ENCODE measurements at regions not wholly inside any gene's neighbourhood (a gene's known extent, or its start where the extent isn't known, plus 50 kb on each side); places are given as distances from the start of the nearest gene placed in this dataset.

DNA sequence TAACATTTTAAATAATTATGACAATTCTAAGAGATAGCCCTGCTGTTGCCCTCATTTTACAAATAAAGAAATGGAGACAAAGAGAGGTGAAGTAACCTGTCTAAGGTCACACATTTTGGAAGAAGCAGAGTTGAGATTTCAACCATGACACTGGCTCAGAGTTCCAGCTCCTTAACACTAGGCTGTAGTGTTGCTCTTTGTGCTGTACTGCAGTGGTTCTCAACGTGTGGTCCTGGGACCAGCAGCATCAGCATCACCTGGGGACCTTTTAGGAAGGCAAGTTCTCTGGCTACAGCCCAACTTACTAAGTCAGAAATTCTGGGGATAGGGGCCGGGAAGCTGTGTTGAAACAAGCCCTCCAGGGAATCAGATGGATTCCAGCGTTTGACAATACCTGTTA is 62.4 kb upstream of the FERMT1 start:
- Histone ChIP-seq H3K27me3 (ENCODE audit: control insufficient read depth, low read length) (peaks cover 3% of the 10 kb centered on the region; the same call in 1 of the 2 replicates), H3K4me1 (ENCODE audit: control insufficient read depth, low read length) (peaks cover 12% of the 10 kb centered on the region), H4K20me1 (ENCODE audit: control insufficient read depth, insufficient read depth, low read depth, low read length) (no peaks in the 10 kb centered on the region), H3K4me2 (ENCODE audit: low read length) (no peak overlapping the region), H3K36me3 (ENCODE audit: control insufficient read depth, low read length) (no peaks in the 10 kb centered on the region), H3K4me3 (ENCODE audit: low read length) (no peak overlapping the region), H3K79me2 (ENCODE audit: control insufficient read depth, low read length) (no peaks in the 10 kb centered on the region), H3K9me2 (replicated peaks; ENCODE audit: control insufficient read depth, low read length) (no peaks in the 10 kb centered on the region), H3K27ac (ENCODE audit: low read depth, low read length) (no peak overlapping the region), H3K9me3 (ENCODE audit: control insufficient read depth, insufficient read depth, low read length) (no peaks in the 10 kb centered on the region), H3F3A (ENCODE audit: control insufficient read depth, insufficient read depth) (no peaks in the 10 kb centered on the region)
- TF ChIP-seq, protein P1, sequence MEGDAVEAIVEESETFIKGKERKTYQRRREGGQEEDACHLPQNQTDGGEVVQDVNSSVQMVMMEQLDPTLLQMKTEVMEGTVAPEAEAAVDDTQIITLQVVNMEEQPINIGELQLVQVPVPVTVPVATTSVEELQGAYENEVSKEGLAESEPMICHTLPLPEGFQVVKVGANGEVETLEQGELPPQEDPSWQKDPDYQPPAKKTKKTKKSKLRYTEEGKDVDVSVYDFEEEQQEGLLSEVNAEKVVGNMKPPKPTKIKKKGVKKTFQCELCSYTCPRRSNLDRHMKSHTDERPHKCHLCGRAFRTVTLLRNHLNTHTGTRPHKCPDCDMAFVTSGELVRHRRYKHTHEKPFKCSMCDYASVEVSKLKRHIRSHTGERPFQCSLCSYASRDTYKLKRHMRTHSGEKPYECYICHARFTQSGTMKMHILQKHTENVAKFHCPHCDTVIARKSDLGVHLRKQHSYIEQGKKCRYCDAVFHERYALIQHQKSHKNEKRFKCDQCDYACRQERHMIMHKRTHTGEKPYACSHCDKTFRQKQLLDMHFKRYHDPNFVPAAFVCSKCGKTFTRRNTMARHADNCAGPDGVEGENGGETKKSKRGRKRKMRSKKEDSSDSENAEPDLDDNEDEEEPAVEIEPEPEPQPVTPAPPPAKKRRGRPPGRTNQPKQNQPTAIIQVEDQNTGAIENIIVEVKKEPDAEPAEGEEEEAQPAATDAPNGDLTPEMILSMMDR (IDR thresholded peaks at IDR 0.05; ENCODE audit: low read depth, low read length, poor library complexity, severe bottlenecking): no peak
- TF ChIP-seq EZH2phosphoT487 (IDR thresholded peaks at IDR 0.05; ENCODE audit: borderline replicate concordance, low read length): no peak

DNA sequence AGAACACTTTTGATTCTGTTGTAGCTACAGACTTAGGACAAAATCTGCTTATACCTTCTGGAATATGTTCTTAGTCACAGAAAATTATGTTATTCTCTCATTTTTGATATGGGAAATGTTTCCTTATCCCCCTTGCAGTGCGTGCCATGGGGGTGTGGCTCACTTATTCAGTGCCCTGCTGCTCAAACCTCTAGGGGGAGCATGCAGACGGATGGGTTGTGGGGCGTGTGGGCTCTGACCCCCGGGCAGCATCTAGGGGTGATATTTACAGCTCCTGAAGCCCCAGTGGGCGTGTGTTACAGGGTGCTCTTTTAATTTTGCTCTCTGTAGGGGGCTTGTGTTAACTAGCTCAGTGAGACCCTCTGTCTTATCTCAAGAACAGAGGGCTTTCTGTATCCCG is 61.3 kb upstream of the FERMT1 start:
- H3K4me1 ChIP-seq (ENCODE audit: control insufficient read depth, low read length): peaks cover 14% of the 10 kb centered on the region
- no peaks in the 10 kb centered on the region for H3F3A ChIP-seq (ENCODE audit: control insufficient read depth, insufficient read depth)
- TF ChIP-seq, protein P1 (IDR thresholded peaks at IDR 0.05; ENCODE audit: low read depth, low read length, poor library complexity, severe bottlenecking): peak; percentile 28
- TF ChIP-seq EZH2phosphoT487 (IDR thresholded peaks at IDR 0.05; ENCODE audit: borderline replicate concordance, low read length): no peak
- H3K36me3 ChIP-seq (ENCODE audit: control insufficient read depth, low read length): no peaks in the 10 kb centered on the region
- H3K4me2 ChIP-seq (ENCODE audit: low read length): no peak overlapping the region
- no peaks in the 10 kb centered on the region for H3K9me2 ChIP-seq (replicated peaks; ENCODE audit: control insufficient read depth, low read length)
- H3K27ac ChIP-seq (ENCODE audit: low read depth, low read length): no peak overlapping the region
- H3K79me2 ChIP-seq (ENCODE audit: control insufficient read depth, low read length): no peaks in the 10 kb centered on the region
- H3K9me3 ChIP-seq (ENCODE audit: control insufficient read depth, insufficient read depth, low read length): no peaks in the 10 kb centered on the region
- no peak overlapping the region for H3K4me3 ChIP-seq (ENCODE audit: low read length)
- no peaks in the 10 kb centered on the region for H4K20me1 ChIP-seq (ENCODE audit: control insufficient read depth, insufficient read depth, low read depth, low read length)
- peaks cover 3% of the 10 kb centered on the region; the same call in 1 of the 2 replicates for H3K27me3 ChIP-seq (ENCODE audit: control insufficient read depth, low read length)

DNA sequence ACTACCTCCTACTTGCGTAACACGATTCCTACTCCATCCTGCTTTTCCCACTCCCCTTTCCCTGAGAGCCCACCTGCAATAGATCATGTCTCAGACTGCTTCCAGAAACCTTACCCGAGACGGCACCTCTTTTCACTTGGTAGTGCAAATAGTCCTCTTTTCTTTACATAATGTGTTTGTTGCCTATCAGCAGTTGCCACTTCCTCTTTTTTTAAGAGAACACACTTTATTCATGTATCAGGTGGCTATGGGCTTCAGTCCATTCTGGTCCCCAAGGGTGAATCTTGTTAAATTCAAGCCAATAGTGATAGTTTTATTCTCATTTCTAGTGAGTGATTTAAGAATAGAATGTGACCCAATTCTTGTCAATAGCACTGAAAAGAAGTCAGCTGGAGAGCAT is 57.7 kb upstream of the FERMT1 start:
- Histone ChIP-seq H3K9me2 (replicated peaks; ENCODE audit: control insufficient read depth, low read length) (no peaks in the 10 kb centered on the region), H4K20me1 (ENCODE audit: control insufficient read depth, insufficient read depth, low read depth, low read length) (no peaks in the 10 kb centered on the region), H3F3A (ENCODE audit: control insufficient read depth, insufficient read depth) (no peaks in the 10 kb centered on the region), H3K9me3 (ENCODE audit: control insufficient read depth, insufficient read depth, low read length) (no peaks in the 10 kb centered on the region), H3K4me3 (ENCODE audit: low read length) (no peak overlapping the region), H3K4me1 (ENCODE audit: control insufficient read depth, low read length) (peaks cover 14% of the 10 kb centered on the region), H3K4me2 (ENCODE audit: low read length) (no peak overlapping the region), H3K27me3 (ENCODE audit: control insufficient read depth, low read length) (peaks cover 13% of the 10 kb centered on the region), H3K36me3 (ENCODE audit: control insufficient read depth, low read length) (no peaks in the 10 kb centered on the region), H3K27ac (ENCODE audit: low read depth, low read length) (no peak overlapping the region), H3K79me2 (ENCODE audit: control insufficient read depth, low read length) (no peaks in the 10 kb centered on the region)
- no peak for TF ChIP-seq EZH2phosphoT487 (IDR thresholded peaks at IDR 0.05; ENCODE audit: borderline replicate concordance, low read length)
- TF ChIP-seq, protein P1 (IDR thresholded peaks at IDR 0.05; ENCODE audit: low read depth, low read length, poor library complexity, severe bottlenecking): no peak
